SU-DHL-6 (cell line): ENCODE measurements at regions not wholly inside any gene's neighbourhood (a gene's known extent, or its start where the extent isn't known, plus 50 kb on each side); places are given as distances from the start of the nearest gene placed in this dataset.

Experiments used
- EZH2phosphoT487 ChIP-seq: fragments of 200-600 bp; sonication (generic), shearing (Covaris generic); conservative IDR thresholded peaks from 2 replicates; pipeline ENCODE4 v1.6.1; 2018; ENCODE audit warnings: mild to moderate bottlenecking, antibody characterized with exemption, low read length, moderate library complexity, mixed read lengths
- TF ChIP-seq, protein P1 (sequence below): fragments of 200-600 bp; sonication (generic); IDR thresholded peaks from one replicate; pipeline ENCODE4 v1.5.1; 2017; ENCODE audit warnings: antibody characterized with exemption, mild to moderate bottlenecking, low read length, moderate library complexity; ENCODE audit not compliant: insufficient read depth, poor library complexity, severe bottlenecking

DNA sequence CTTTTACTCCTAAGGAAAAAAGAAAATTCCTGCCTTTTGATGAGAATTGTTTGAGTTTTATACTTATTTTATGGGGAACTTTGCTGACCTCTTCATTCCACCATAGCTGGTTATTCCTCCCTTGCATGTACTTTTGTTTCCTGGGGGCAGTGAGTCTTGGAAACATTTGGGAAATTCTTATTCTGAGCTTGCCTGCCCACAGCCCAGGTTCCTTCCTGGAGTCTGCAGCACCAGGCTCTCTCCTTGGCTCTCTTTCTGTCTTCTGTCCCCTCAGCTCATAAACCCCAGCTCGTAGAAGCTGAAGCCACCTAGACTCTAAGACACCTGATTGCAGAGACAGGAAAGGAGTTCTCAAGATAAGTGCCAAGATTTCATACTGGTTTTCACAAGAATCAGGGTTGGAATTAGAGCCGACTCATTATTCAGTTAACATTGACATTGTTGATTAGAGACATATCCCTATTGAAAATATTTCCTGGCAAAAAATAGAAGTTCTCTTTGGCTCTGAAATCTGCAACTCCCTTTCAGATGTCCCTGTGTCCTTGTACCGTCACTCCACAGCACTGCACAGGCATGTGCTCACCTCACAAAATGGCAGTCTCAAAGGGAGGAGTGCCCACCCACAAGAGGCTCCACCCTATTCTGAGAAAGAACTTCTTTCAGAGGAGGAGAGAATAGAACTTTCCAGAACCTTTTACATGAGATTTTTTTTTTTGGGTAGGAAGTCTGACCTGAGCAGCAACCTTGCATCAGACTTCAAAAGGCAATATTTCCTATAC lies 67.8 kb upstream of the PRSS1 start:
- TF ChIP-seq, protein P1, sequence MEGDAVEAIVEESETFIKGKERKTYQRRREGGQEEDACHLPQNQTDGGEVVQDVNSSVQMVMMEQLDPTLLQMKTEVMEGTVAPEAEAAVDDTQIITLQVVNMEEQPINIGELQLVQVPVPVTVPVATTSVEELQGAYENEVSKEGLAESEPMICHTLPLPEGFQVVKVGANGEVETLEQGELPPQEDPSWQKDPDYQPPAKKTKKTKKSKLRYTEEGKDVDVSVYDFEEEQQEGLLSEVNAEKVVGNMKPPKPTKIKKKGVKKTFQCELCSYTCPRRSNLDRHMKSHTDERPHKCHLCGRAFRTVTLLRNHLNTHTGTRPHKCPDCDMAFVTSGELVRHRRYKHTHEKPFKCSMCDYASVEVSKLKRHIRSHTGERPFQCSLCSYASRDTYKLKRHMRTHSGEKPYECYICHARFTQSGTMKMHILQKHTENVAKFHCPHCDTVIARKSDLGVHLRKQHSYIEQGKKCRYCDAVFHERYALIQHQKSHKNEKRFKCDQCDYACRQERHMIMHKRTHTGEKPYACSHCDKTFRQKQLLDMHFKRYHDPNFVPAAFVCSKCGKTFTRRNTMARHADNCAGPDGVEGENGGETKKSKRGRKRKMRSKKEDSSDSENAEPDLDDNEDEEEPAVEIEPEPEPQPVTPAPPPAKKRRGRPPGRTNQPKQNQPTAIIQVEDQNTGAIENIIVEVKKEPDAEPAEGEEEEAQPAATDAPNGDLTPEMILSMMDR = no peak
- TF ChIP-seq EZH2phosphoT487 = no peak
